OCI-LY3 (cell line): ENCODE measurements at regions not wholly inside any gene's neighbourhood (a gene's known extent, or its start where the extent isn't known, plus 50 kb on each side); places are given as distances from the start of the nearest gene placed in this dataset.

Experiments
- EZH2phosphoT487 ChIP-seq: fragments of 200-600 bp; shearing (Covaris generic); IDR thresholded peaks from 2 replicates; pipeline ENCODE4 v1.6.1; 2018; ENCODE audit warnings: antibody characterized with exemption, mixed run types, low read depth
- TF ChIP-seq, protein P1 (sequence below): fragments of 200-600, 300-600 bp; sonication (generic); IDR thresholded peaks from 2 replicates; pipeline ENCODE4 v1.5.1; 2014; ENCODE audit warnings: antibody characterized with exemption, low read length, low read depth

DNA sequence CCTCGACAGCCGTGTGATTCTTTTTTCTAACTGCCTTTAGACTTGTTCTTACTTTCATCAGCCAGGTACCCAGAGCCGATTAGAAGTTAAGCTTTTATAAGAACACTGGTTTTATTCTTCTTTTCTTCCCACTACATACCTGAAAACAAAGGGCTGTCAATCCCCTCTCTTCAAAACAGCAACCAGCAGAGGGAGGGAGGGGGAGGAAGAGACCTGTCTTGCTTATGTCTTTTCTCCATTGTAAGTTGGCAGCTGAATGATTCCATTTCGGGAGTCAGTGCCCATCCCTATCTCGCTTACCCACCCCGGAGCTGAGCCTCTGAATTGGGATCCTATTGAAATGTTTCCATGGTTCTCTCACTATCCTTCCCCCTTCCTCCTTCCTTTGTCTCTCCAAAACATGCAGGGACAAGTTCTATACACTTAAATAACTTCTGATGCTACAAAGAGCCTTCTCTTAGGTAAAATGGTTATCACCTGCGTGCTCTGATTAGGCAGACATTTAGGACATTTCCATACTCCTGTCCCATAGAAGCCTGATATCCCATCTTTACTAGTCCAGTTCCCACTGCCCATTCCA, 83.9 kb upstream of the WWC1 start:
- TF ChIP-seq, protein P1, sequence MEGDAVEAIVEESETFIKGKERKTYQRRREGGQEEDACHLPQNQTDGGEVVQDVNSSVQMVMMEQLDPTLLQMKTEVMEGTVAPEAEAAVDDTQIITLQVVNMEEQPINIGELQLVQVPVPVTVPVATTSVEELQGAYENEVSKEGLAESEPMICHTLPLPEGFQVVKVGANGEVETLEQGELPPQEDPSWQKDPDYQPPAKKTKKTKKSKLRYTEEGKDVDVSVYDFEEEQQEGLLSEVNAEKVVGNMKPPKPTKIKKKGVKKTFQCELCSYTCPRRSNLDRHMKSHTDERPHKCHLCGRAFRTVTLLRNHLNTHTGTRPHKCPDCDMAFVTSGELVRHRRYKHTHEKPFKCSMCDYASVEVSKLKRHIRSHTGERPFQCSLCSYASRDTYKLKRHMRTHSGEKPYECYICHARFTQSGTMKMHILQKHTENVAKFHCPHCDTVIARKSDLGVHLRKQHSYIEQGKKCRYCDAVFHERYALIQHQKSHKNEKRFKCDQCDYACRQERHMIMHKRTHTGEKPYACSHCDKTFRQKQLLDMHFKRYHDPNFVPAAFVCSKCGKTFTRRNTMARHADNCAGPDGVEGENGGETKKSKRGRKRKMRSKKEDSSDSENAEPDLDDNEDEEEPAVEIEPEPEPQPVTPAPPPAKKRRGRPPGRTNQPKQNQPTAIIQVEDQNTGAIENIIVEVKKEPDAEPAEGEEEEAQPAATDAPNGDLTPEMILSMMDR, result no peak
- no peak for TF ChIP-seq EZH2phosphoT487
